ENCODE measurements at regions not wholly inside any gene's neighbourhood (a gene's known extent, or its start where the extent isn't known, plus 50 kb on each side); places are given as distances from the start of the nearest gene placed in this dataset.

DNA sequence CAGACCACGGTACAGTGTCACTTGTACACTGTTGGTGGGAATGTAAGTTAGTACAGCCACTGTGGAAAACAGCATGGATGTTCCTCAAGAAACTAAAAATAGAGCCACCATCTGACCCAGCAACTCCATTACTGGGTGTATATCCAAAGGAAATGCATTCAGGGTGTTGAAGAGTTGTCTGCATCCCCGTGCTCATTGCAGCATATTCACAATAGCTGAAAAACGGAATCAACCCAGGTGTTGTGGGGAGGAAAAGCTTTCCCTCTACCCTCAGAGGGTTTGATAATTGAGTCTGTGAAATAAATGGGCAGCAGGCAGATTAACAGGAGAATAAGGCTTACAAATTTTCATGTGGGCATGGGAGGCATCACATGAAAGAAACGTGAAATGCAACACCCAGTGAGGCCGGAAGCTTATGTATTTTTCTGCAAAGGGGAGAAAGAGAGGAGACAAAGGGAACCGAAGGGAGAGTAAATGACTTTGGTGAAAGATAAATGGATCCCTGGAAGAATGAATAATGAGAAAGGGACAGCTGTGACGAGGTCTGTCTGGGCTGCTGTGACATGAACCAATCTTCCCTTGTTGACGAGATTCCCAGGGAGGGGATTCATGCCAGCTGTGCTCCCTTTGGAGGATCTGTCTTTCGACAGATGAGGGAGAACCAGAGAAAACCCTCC is 106.2 kb downstream of the KCNJ12 start:
- TF ChIP-seq, protein P1, sequence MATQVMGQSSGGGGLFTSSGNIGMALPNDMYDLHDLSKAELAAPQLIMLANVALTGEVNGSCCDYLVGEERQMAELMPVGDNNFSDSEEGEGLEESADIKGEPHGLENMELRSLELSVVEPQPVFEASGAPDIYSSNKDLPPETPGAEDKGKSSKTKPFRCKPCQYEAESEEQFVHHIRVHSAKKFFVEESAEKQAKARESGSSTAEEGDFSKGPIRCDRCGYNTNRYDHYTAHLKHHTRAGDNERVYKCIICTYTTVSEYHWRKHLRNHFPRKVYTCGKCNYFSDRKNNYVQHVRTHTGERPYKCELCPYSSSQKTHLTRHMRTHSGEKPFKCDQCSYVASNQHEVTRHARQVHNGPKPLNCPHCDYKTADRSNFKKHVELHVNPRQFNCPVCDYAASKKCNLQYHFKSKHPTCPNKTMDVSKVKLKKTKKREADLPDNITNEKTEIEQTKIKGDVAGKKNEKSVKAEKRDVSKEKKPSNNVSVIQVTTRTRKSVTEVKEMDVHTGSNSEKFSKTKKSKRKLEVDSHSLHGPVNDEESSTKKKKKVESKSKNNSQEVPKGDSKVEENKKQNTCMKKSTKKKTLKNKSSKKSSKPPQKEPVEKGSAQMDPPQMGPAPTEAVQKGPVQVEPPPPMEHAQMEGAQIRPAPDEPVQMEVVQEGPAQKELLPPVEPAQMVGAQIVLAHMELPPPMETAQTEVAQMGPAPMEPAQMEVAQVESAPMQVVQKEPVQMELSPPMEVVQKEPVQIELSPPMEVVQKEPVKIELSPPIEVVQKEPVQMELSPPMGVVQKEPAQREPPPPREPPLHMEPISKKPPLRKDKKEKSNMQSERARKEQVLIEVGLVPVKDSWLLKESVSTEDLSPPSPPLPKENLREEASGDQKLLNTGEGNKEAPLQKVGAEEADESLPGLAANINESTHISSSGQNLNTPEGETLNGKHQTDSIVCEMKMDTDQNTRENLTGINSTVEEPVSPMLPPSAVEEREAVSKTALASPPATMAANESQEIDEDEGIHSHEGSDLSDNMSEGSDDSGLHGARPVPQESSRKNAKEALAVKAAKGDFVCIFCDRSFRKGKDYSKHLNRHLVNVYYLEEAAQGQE (IDR thresholded peaks at IDR 0.05; ENCODE audit: low read depth, low read length): no peak
- no peak for TF ChIP-seq POLR2AphosphoS5 (IDR thresholded peaks at IDR 0.05; ENCODE audit: low read length)
- TF ChIP-seq SUZ12 (IDR thresholded peaks at IDR 0.05; ENCODE audit: unreplicated experiment): no peak
- no peak for TF ChIP-seq POLR2A (IDR thresholded peaks at IDR 0.05; ENCODE audit: low read depth, low read length)
- TF ChIP-seq CEBPB (IDR thresholded peaks at IDR 0.05; ENCODE audit: borderline replicate concordance in 1 of 2, low read depth in 2 of 2, low read length in 2 of 2): no peak
